Muscle of leg (tissue), 3 donors: ENCODE measurements at regions not wholly inside any gene's neighbourhood (a gene's known extent, or its start where the extent isn't known, plus 50 kb on each side); places are given as distances from the start of the nearest gene placed in this dataset.
"Not testable (repeated sequence)": the region's sequence is repeated elsewhere in the genome, so short reads cannot be mapped to it uniquely, and the experiment has no call there.

Experiments
- DNase-seq: peaks from one replicate; pipeline ENCODE4 v3.0.0; 2013
- H3K27ac ChIP-seq: one replicate; pipeline ENCODE4 v1.5.1; 2013; ENCODE audit warnings: mild to moderate bottlenecking, low read length, control low read depth
- H3K27me3 ChIP-seq: one replicate; pipeline ENCODE4 v1.6.1; 2013; ENCODE audit warnings: low read length; ENCODE audit not compliant: control insufficient read depth, insufficient read depth
- H3K36me3 ChIP-seq: one replicate; pipeline ENCODE4 v1.6.1; 2013; ENCODE audit warnings: low read length; ENCODE audit not compliant: control insufficient read depth, insufficient read depth
- H3K4me1 ChIP-seq: one replicate; pipeline ENCODE4 v1.6.1; 2013; ENCODE audit warnings: low read length; ENCODE audit not compliant: control insufficient read depth, insufficient read depth
- H3K4me3 ChIP-seq: one replicate; pipeline ENCODE4 v1.5.1; 2013; ENCODE audit warnings: low read length, control low read depth
- H3K9me3 ChIP-seq: replicated peaks from 2 replicates; pipeline ENCODE4 v1.6.1; 2013; ENCODE audit warnings: low read depth, low read length; ENCODE audit not compliant: control insufficient read depth
- WGBS: methylation state at CpG from one replicate; pipeline ENCODE4 v1.1.5; 2013; ENCODE audit warnings: missing lambda C conversion rate; ENCODE audit not compliant: insufficient coverage; 5-methylcytosine and 5-hydroxymethylcytosine counted together

DNA sequence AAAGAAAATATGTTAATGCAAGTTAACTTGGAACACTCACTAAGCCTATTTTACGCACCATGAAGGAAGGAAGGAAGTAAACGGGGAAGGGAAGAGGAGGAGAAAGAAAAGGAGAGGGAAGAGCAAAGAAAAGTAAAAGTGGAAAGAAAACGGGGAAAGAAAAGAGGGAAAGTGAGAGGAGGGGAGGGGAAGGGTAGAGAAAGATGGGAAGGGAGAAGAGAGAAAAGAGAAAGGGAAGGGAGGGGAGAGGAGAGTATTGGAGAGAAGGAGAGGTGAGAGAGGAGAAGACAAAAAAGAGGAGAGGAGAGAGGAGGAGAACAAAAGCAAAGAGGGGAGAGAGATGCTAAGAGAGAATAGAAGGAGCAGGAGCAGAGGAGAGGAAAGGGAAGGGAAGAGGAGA is 224.1 kb downstream of the SLITRK2 start:
- no peaks in the 10 kb centered on the region for H3K9me3 ChIP-seq

DNA sequence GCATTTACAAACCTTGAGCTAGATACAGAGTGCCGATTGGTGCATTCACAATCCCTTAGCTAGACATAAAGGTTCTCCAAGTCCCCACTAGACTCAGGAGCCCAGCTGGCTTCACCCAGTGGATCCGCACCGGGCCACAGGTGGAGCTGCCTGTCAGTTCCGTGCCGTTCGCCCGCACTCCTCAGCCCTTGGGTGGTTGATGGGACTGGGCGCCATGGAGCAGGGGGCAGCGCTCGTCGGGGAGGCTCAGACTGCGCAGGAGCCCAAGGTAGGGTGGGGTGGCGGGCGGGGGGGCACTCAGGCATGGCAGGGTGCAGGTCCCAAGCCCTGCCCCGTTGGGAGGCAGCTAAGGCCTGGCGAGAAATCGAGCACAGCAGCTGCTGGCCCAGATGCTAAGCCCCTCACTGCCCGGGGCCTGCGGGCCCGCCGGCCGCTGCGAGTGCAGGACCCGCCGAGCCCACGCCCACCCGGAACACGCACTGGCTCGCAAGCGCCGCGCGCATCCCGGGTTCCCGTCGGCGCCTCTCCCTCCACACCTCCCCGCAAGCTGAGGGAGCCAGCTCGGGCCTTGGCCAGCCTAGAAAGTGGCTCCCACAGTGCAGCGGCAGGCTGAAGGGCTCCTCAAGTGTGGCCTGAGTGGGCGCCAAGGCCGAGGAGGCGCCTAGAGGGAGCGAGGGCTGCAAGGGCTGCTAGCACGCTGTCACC is 228.5 kb downstream of the SLITRK2 start:
- H3K4me3 ChIP-seq, H3K27ac ChIP-seq, H3K4me1 ChIP-seq, DNase-seq, H3K9me3 ChIP-seq, H3K36me3 ChIP-seq, H3K27me3 ChIP-seq: not testable (repeated sequence)
- 92% methylated on average over 31 of the region's 45 CpGs for WGBS

More for the DNA sequence above, 224.1 kb downstream of the SLITRK2 start:
- Histone ChIP-seq H3K36me3 (no peaks in the 10 kb centered on the region), H3K4me1 (no peaks in the 10 kb centered on the region), H3K4me3 (no peak overlapping the region), H3K27me3 (no peaks in the 10 kb centered on the region), H3K27ac (no peak overlapping the region)
- WGBS: 84% methylated on average over 3 of the region's 3 CpGs
- no peak for DNase-seq

DNA sequence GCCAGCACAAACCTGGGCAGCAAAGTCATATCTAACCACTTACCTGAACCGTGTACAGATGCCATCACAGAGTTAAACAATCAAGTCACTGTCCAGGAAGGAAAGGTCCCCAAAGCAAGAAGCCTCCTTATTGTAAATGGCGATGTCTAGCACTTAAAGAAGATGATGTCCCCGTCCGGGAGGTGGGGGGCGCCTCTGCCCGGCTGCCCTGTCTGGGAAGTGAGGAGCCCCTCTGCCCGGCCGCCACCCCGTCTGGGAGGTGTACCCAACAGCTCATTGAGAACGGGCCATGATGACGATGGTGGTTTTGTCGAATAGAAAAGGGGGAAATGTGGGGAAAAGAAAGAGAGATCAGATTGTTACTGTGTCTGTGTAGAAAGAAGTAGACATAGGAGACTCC is 231.9 kb downstream of the SLITRK2 start:
- H3K27ac ChIP-seq, H3K9me3 ChIP-seq, H3K4me1 ChIP-seq, H3K36me3 ChIP-seq, H3K4me3 ChIP-seq, H3K27me3 ChIP-seq, DNase-seq: not testable (repeated sequence)
- 80% methylated on average over 2 of the region's 12 CpGs for WGBS

DNA sequence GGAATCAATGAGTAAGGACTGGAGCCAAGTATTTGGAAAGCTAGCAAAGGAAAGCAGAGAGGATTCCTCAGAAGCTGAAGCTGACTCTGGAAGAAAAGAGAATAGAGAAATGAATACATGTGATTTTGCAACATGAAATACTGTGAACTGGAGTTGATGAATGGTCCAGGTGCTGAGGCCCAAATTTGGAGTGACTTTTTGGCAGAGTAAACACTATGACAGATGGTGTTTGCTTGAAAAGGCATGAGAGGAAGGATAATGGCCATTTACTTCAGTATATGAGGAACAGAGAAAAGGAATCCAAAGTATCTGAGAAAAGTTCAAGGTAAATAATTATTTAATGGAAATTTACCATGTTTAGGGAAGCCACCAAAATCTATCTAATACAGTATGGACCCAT is 236.7 kb downstream of the SLITRK2 start:
- Histone ChIP-seq H3K27me3 (no peaks in the 10 kb centered on the region), H3K9me3 (no peaks in the 10 kb centered on the region), H3K36me3 (no peaks in the 10 kb centered on the region), H3K27ac (no peak overlapping the region), H3K4me3 (no peak overlapping the region), H3K4me1 (no peaks in the 10 kb centered on the region)
- peak; percentile 29 for DNase-seq

DNA sequence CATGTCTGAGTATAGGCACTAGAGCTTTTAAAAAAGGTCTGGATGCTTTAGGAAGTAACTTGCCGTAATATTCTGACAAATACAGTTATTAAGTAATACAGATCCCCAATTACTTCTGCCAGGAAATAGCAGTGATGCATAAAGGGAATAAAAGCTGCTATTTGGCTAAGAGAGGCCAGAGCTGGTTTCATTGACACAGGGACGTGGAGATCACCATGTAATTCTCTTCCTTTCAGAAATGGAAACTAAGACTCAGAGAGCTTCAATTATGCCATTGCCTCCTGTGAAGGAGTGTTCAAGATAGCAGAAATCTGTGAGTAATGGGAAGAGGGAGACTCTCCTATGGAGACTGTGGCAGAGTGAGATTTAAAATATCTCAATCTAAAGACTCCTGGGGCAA is 238.1 kb downstream of the SLITRK2 start:
- Histone ChIP-seq H3K9me3 (no peaks in the 10 kb centered on the region), H3K4me1 (no peaks in the 10 kb centered on the region), H3K36me3 (no peaks in the 10 kb centered on the region), H3K27ac (no peak overlapping the region), H3K4me3 (no peak overlapping the region), H3K27me3 (no peaks in the 10 kb centered on the region)
- peak; percentile 40 for DNase-seq
- no CpG with 5 or more reads among the region's 2 CpGs for WGBS

DNA sequence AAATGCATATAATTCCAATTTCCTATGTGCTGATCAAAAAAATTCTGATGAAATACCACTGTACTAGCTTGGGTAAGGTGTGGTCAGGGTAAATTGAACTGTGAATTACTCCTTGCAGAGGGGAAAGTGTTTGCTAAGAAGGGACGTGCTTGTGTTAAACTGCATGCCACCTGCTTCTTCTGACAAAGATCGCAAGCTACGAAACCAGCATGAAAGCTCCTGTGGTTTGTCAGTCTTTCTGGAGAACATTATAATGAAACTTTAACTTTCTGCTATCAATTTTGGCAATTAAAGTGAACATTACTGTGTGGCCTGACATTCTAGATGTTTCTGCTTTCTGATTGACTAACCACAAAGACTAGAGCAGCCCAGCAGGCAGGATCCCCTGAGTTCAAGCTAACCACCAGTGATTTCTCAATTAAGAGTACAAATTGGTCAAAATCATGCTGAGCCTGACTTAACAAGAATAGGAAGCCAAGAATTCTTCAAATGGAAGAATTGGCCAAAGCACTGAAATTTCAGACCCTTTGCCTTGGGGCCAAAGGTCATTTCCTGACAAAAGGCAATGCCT is 239.0 kb downstream of the SLITRK2 start:
- H3K27ac ChIP-seq: no peak overlapping the region
- no peak overlapping the region for H3K4me3 ChIP-seq
- no peaks in the 10 kb centered on the region for H3K9me3 ChIP-seq
- no peaks in the 10 kb centered on the region for H3K27me3 ChIP-seq
- WGBS: no CpG with 5 or more reads among the region's 3 CpGs
- no peaks in the 10 kb centered on the region for H3K4me1 ChIP-seq
- H3K36me3 ChIP-seq: no peaks in the 10 kb centered on the region
- no peak for DNase-seq

DNA sequence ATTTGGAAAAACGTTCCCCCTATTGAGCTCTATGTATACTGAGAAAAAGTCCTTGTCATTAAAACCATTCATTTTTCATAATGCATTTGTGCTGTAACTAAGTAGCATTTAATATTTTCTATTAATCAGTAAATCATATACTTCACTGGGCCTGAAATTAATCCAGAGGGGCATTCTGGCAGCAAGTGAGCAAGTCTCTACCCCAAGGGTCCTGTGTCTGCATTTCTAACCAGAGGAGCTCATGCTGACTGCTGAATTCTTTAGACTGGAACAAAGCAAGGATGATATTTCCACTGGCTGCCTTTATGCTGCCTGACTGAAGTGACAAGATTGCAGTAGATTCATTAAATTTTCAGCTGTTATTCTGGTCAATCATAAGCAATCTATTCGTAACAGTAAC is 246.5 kb downstream of the SLITRK2 start:
- Histone ChIP-seq H3K4me3 (no peak overlapping the region), H3K4me1 (no peaks in the 10 kb centered on the region), H3K27ac (no peak overlapping the region), H3K27me3 (no peaks in the 10 kb centered on the region), H3K9me3 (no peaks in the 10 kb centered on the region), H3K36me3 (no peaks in the 10 kb centered on the region)
- no CpG with 5 or more reads among the region's 2 CpGs for WGBS
- no peak for DNase-seq

DNA sequence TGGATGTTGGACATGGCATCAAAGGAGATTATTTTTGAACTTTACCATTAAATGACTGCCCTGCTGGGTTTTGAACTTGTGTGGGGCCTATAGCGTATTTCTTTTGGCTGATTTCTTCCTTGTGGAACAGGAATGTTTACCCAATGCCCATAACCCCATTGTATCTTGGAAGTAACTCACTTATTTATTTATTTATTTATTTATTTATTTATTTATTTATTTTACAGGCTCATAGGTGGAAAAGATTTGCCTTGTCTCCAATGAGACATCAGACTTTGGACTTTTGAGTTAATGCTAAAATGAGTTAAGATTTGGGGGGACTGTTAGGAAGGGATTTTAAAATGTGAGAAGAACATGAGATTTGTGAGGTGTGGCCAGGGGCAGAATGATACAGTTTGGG is 273.1 kb downstream of the SLITRK2 start:
- no CpG with 5 or more reads among the region's 1 CpG for WGBS
- no peak overlapping the region for H3K27ac ChIP-seq
- no peaks in the 10 kb centered on the region for H3K36me3 ChIP-seq
- H3K27me3 ChIP-seq: no peaks in the 10 kb centered on the region
- H3K4me1 ChIP-seq: no peaks in the 10 kb centered on the region
- no peak overlapping the region for H3K4me3 ChIP-seq
- DNase-seq: no peak
- peaks cover 6% of the 10 kb centered on the region for H3K9me3 ChIP-seq

DNA sequence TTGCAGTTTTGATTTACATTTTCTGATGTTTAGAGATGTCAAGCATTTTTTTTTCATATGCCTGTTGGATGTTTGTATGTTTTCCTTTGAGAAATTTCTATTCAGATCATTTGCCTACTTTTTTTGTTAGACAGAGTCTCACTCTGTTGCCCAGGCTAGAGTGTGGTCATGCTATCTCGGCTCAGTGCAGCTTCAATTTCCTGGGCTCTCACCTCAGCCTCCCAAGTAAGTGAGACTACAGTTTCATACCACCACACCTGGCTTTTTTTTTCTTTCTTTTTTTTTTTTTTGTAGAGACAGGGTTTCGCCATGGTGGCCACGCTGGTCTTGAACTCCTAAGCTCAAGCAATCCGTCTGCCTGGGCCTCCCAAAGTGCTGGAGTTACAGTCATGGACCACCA is 291.7 kb downstream of the SLITRK2 start:
- H3K27me3 ChIP-seq: no peaks in the 10 kb centered on the region
- no peak overlapping the region for H3K27ac ChIP-seq
- 57% methylated on average over 1 of the region's 4 CpGs for WGBS
- H3K9me3 ChIP-seq: no peaks in the 10 kb centered on the region
- no peaks in the 10 kb centered on the region for H3K4me1 ChIP-seq
- H3K36me3 ChIP-seq: no peaks in the 10 kb centered on the region
- no peak overlapping the region for H3K4me3 ChIP-seq
- DNase-seq: no peak

DNA sequence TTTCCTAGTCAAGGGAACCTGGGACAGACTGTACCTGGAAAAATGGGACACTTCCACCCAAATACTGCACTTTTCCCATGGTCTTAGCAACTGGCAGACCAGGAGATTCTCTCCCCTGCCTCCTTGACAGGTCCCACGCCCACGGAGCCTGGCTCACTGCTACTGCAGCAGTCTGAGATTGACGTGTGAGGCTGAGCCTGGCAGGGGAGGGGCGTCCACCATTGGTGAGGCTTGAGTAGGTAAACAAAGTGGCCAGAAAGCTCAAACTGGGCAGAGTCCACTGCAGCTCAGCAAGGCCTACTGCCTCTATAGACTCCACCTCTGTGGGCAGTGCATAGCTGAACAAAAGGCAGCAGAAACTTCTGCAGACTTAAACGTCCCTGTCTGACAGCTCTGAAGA is 301.4 kb downstream of the SLITRK2 start:
- not testable (repeated sequence) for DNase-seq, H3K27ac ChIP-seq, H3K4me3 ChIP-seq, H3K9me3 ChIP-seq, H3K4me1 ChIP-seq, H3K36me3 ChIP-seq, H3K27me3 ChIP-seq
- WGBS: 70% methylated on average over 5 of the region's 5 CpGs

DNA sequence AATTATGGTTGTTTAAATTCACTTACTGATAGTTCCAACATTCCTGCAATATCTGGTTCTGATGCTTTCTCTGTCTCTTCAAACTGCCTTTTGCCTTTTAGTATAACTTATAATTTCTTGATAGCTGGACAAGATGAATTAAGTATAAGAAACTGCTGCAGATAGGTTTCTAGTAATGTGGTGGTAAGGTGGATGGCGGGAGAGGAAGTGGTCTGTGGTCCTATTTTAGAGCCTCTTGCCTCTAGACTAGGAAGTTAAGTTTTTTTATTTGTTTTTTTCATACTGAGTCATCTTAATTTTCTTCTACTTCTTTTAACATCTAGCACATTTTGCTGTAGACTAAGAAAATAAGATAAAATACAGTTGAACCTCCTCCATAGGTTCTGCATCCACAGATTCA is 310.0 kb downstream of the SLITRK2 start:
- no peak for DNase-seq
- no peaks in the 10 kb centered on the region for H3K4me1 ChIP-seq
- no peaks in the 10 kb centered on the region for H3K9me3 ChIP-seq
- no peak overlapping the region for H3K4me3 ChIP-seq
- no peaks in the 10 kb centered on the region for H3K27me3 ChIP-seq
- no peak overlapping the region for H3K27ac ChIP-seq
- WGBS: no CpG with 5 or more reads among the region's 1 CpG
- H3K36me3 ChIP-seq: no peaks in the 10 kb centered on the region
